Activated effector memory CD4-positive, alpha-beta T cell treated with Interleukin-2 at 50 U/mL for 16 hours (primary cell): ENCODE measurements at regions not wholly inside any gene's neighbourhood (a gene's known extent, or its start where the extent isn't known, plus 50 kb on each side); places are given as distances from the start of the nearest gene placed in this dataset.

Experiments
- DNase-seq: peaks from one replicate; pipeline ENCODE4 v3.0.0-alpha.2; 2020

GRCh38 chr13:30107121-30107520, 200.2 kb downstream of the KATNAL1 start:
- no peak for DNase-seq

- no peak for DNase-seq
Measured at GRCh38 chr13:30105381-30105780, 202.0 kb downstream of the KATNAL1 start.

- no peak for DNase-seq
Measured at GRCh38 chr13:30103161-30103840, 204.1 kb downstream of the KATNAL1 start.

GRCh38 chr13:30100226-30100625, 207.1 kb downstream of the KATNAL1 start:
- no peak for DNase-seq

- no peak for DNase-seq
Measured at GRCh38 chr13:30097701-30098100, 209.7 kb downstream of the KATNAL1 start.

- no peak for DNase-seq
Measured at GRCh38 chr13:30097089-30097488, 210.3 kb downstream of the KATNAL1 start.

- no peak for DNase-seq
Measured at GRCh38 chr13:30094015-30094414, 213.3 kb downstream of the KATNAL1 start.

- no peak for DNase-seq
Measured at GRCh38 chr13:30093236-30093635, 214.1 kb downstream of the KATNAL1 start.

- DNase-seq: no peak
Measured at GRCh38 chr13:30091691-30092090, 215.7 kb downstream of the KATNAL1 start.

GRCh38 chr13:30091035-30091434, 216.3 kb downstream of the KATNAL1 start:
- DNase-seq: no peak

GRCh38 chr13:30088312-30088855, 219.0 kb downstream of the KATNAL1 start:
- no peak for DNase-seq

- DNase-seq: no peak
Measured at GRCh38 chr13:30085087-30085486, 222.3 kb downstream of the KATNAL1 start.

- no peak for DNase-seq
Measured at GRCh38 chr13:30082391-30082790, 225.0 kb downstream of the KATNAL1 start.

GRCh38 chr13:30081331-30081730, 226.0 kb downstream of the KATNAL1 start:
- DNase-seq: no peak

- DNase-seq: no peak
Measured at GRCh38 chr13:30079501-30079900, 227.8 kb downstream of the KATNAL1 start.

- no peak for DNase-seq
Measured at GRCh38 chr13:30078059-30078458, 227.6 kb upstream of the UBL3 start.

- no peak for DNase-seq
Measured at GRCh38 chr13:30077240-30077735, 226.9 kb upstream of the UBL3 start.

- no peak for DNase-seq
Measured at GRCh38 chr13:30074955-30075614, 224.7 kb upstream of the UBL3 start.

GRCh38 chr13:30074431-30074830, 224.0 kb upstream of the UBL3 start:
- DNase-seq: no peak

GRCh38 chr13:30072818-30073186, 222.4 kb upstream of the UBL3 start:
- no peak for DNase-seq

GRCh38 chr13:30071969-30072817, 221.8 kb upstream of the UBL3 start:
- DNase-seq: no peak

- DNase-seq: no peak
Measured at GRCh38 chr13:30065181-30065580, 214.8 kb upstream of the UBL3 start.

- no peak for DNase-seq
Measured at GRCh38 chr13:30063892-30064291, 213.5 kb upstream of the UBL3 start.
